ENCODE measurements at regions not wholly inside any gene's neighbourhood (a gene's known extent, or its start where the extent isn't known, plus 50 kb on each side); places are given as distances from the start of the nearest gene placed in this dataset.

DNA sequence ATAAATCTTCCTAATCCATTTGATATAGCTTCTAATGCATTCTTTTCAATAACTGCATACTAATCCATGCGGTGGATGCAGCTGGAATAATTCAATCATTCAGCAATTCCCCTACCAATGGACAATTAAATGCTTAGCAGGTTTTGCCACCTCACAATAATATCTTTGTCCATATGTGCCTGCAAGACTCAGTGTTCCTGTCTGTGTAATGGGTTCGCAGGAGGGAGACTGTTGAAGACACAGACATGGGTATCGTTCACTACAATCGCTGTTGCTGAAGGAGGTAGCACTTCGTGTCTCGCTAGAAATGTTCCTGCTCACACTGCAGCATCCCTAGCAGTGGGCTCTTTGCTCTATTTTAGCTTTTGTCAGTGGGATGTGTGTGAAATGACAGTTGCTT, 214.4 kb downstream of the MED10 start:
- no peak for DNase-seq (ENCODE audit: low read depth)
- no peak overlapping the region for H3K4me3 ChIP-seq (ENCODE audit: low read length)
- no peak for TF ChIP-seq CTCF (IDR thresholded peaks at IDR 0.05; ENCODE audit: insufficient read depth, low read depth, low read length, missing control alignments)

DNA sequence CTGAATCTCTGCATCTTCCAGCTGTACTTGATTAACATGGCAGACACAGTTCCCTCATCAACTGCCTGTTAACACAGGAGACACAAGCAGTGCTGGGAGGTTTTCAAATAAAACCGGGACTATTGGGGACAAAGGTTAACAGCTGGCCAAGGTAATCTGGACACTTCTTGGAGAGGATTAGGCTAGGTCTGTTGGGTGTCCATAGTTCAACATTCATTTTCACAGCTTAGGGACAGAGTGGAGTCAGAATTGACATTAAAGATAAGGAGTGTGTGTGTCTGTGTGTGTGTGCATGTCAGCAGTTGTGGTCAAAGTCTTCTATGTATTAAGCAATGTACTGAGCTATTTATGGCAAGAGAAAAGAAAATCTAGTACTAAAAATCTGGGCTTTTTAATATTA, 216.2 kb downstream of the MED10 start:
- DNase-seq (ENCODE audit: low read depth): no peak
- no peak for TF ChIP-seq CTCF (IDR thresholded peaks at IDR 0.05; ENCODE audit: insufficient read depth, low read depth, low read length, missing control alignments)
- no peak overlapping the region for H3K4me3 ChIP-seq (ENCODE audit: low read length)

GRCh38 chr5:6161257-6161656, 217.1 kb downstream of the MED10 start:
- H3K4me3 ChIP-seq (ENCODE audit: low read length): no peak overlapping the region
- no peak for DNase-seq (ENCODE audit: low read depth)
- TF ChIP-seq CTCF (IDR thresholded peaks at IDR 0.05; ENCODE audit: insufficient read depth, low read depth, low read length, missing control alignments): no peak

DNA sequence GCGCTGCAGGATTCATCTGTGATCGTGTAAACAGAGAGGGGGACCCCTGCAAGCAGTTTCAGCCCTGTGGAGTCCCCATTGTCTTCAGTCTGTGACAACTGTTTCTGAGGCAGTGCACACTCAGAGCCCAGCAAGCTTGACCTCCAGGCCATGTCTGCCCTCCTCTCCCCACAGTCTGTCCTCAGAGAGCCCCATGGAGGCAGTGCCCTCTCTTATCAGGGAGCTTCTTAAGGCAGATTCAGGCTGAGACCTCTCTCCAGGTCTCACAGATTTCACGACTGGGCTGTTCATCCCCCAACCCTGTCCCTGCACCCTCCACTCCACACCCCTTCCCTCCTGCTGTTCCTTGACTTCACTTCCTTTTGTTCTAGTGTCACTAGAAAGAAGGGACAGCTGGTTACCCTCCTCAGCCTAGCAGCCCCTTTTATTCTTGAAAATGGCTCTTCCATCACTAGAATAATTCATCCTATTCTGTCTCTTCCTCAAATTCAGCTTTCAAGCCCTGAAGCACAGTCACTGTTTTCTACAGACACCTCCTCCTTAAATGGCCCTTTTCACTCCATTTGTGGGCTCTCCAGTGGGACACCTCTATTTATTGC, 218.4 kb downstream of the MED10 start:
- TF ChIP-seq CTCF (IDR thresholded peaks at IDR 0.05; ENCODE audit: insufficient read depth, low read depth, low read length, missing control alignments): no peak
- peak overlapping the region; percentile 24 for H3K4me3 ChIP-seq (ENCODE audit: low read length)

DNA sequence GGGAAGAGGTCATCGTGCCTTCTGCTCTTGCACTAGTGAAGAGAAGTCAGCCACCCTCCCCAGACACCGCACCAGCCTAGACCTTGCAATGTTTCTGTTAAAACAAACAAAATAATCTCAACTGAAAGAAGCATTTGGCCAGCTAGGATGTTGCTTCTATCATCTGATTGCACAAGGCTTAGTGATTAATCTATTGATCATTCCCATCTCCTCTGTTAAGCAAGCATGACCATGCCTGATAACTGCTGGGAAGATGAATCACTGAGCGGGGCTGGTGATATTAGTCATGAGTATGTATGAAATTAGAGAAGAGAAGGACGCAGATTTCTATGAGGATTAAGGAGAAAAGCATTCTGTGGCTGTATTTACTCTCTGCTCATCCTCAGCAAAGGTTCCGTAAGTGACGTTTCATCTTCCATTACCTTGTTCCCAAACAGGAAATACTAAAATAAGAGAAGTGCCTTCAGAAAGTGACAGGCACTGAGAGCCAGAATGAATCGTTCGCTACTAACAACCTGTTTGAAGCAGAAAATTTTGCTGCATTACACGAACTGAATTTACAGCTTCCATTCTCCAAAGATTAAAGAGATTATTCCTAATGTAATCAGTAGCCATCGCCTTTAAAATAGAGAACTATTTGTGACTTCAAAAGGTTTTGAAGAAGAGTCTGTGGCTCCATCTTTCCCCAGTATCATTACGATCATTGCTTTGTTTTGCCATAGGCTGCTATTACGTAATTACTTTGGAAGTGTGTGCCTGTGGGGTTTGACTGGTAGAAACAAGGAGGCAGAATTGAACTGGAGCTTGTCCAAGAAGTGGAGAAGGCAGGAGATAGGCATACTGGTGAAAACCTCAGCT, 219.1 kb downstream of the MED10 start:
- H3K4me3 ChIP-seq (ENCODE audit: low read length): peak overlapping the region; percentile 24
- TF ChIP-seq CTCF (IDR thresholded peaks at IDR 0.05; ENCODE audit: insufficient read depth, low read depth, low read length, missing control alignments): no peak
- peak; percentile 98 for DNase-seq (ENCODE audit: low read depth)

More for the DNA sequence above, 218.4 kb downstream of the MED10 start:
- no peak for DNase-seq (ENCODE audit: low read depth)

GRCh38 chr5:6154216-6154615, 224.1 kb downstream of the MED10 start:
- H3K4me3 ChIP-seq (ENCODE audit: low read length): no peak overlapping the region
- no peak for DNase-seq (ENCODE audit: low read depth)
- TF ChIP-seq CTCF (IDR thresholded peaks at IDR 0.05; ENCODE audit: insufficient read depth, low read depth, low read length, missing control alignments): no peak
